CD14-positive monocyte (primary cell): ENCODE measurements at regions not wholly inside any gene's neighbourhood (a gene's known extent, or its start where the extent isn't known, plus 50 kb on each side); places are given as distances from the start of the nearest gene placed in this dataset.

ENCODE experiments used
- DNase-seq, 3 donors: peaks; one replicate each; pipeline ENCODE4 v3.0.0-alpha.2; 2011 to 2022
- H2AFZ ChIP-seq: 2 replicates; pipeline ENCODE4 v1.6.0; 2012; ENCODE audit warnings: mild to moderate bottlenecking, low read depth, low read length, inconsistent platforms; ENCODE audit not compliant: insufficient read depth, poor library complexity, severe bottlenecking
- H3K27ac ChIP-seq, 2 donors: 1 replicate in 1 of 2; 2 replicates in 1 of 2; pipeline ENCODE4 v1.5.1; 2012 to 2013; ENCODE audit warnings: low read length in 2 of 2, control low read depth in 1 of 2, inconsistent platforms in 1 of 2, low read depth in 1 of 2, mild to moderate bottlenecking in 1 of 2
- H3K27me3 ChIP-seq, 2 donors: one replicate each; pipeline versions ENCODE4 v1.6.0 to v1.6.1; 2011 to 2013; ENCODE audit warnings: low read length in 2 of 2; ENCODE audit not compliant: control insufficient read depth in 2 of 2, insufficient read depth in 2 of 2
- H3K36me3 ChIP-seq, 2 donors: replicated peaks in 1 of 2; 1 replicate in 1 of 2; 2 replicates in 1 of 2; pipeline versions ENCODE4 v1.5.1 to v1.6.1; 2012 to 2013; ENCODE audit warnings: low read length in 2 of 2, control low read depth in 1 of 2, inconsistent platforms in 1 of 2, mild to moderate bottlenecking in 1 of 2; ENCODE audit not compliant: insufficient read depth in 2 of 2, control insufficient read depth in 1 of 2
- H3K4me1 ChIP-seq, 2 donors: 1 replicate in 1 of 2; 2 replicates in 1 of 2; pipeline versions ENCODE4 v1.5.1 to v1.6.1; 2012 to 2013; ENCODE audit warnings: low read length in 2 of 2, control low read depth in 1 of 2, inconsistent platforms in 1 of 2, mild to moderate bottlenecking in 1 of 2, moderate library complexity in 1 of 2; ENCODE audit not compliant: insufficient read depth in 2 of 2, control insufficient read depth in 1 of 2
- H3K4me2 ChIP-seq: replicated peaks from 2 replicates; pipeline ENCODE3; 2012; ENCODE audit warnings: low read length, moderate library complexity, mild to moderate bottlenecking; ENCODE audit not compliant: poor library complexity, severe bottlenecking; ENCODE audit errors: extremely low read depth
- H3K4me3 ChIP-seq, 3 experiments: fragments of 200-600 bp in 1 of 3; sonication (generic) in 1 of 3; replicated peaks in 1 of 3; 1 replicate in 2 of 3; 2 replicates in 1 of 3; pipeline ENCODE4 v1.5.1; 2011 to 2013; ENCODE audit warnings: low read length in 3 of 3, mild to moderate bottlenecking in 3 of 3, control low read depth in 2 of 3, low read depth in 2 of 3, inconsistent platforms in 1 of 3, moderate library complexity in 1 of 3
- H3K79me2 ChIP-seq: 2 replicates; pipeline ENCODE4 v1.6.0; 2012; ENCODE audit warnings: mild to moderate bottlenecking, control low read depth, inconsistent platforms, low read length, moderate library complexity; ENCODE audit not compliant: insufficient read depth
- H3K9ac ChIP-seq: 2 replicates; pipeline ENCODE4 v1.6.0; 2017; ENCODE audit warnings: low read length, mild to moderate bottlenecking; ENCODE audit not compliant: insufficient read depth, poor library complexity, severe bottlenecking
- H3K9me3 ChIP-seq, 2 donors: replicated peaks in 1 of 2; 1 replicate in 1 of 2; 2 replicates in 1 of 2; pipeline versions ENCODE4 v1.5.1 to v1.6.1; 2012 to 2013; ENCODE audit warnings: low read length in 2 of 2, control low read depth in 1 of 2; ENCODE audit not compliant: control insufficient read depth in 1 of 2, insufficient read depth in 1 of 2
- H4K20me1 ChIP-seq: 2 replicates; pipeline ENCODE4 v1.6.0; 2012; ENCODE audit warnings: mild to moderate bottlenecking, low read length, control low read depth, moderate library complexity; ENCODE audit not compliant: insufficient read depth
- H3K27ac Mint-ChIP-seq, 7 donors: one replicate each; pipeline ENCODE4 v1.8.0; 2020; ENCODE audit warnings: mild to moderate bottlenecking in 7 of 7, mixed read lengths in 7 of 7, moderate library complexity in 6 of 7, inconsistent platforms in 2 of 7
- H3K27me3 Mint-ChIP-seq, 3 donors: one replicate each; pipeline ENCODE4 v1.8.0; 2021 to 2022; ENCODE audit warnings: low read depth in 3 of 3, mild to moderate bottlenecking in 3 of 3, mixed read lengths in 3 of 3, moderate library complexity in 3 of 3, inconsistent platforms in 1 of 3
- H3K36me3 Mint-ChIP-seq, 2 donors: one replicate each; pipeline ENCODE4 v1.8.0; 2020; ENCODE audit warnings: mixed read lengths in 2 of 2, inconsistent platforms in 1 of 2, mild to moderate bottlenecking in 1 of 2
- H3K4me1 Mint-ChIP-seq: one replicate; pipeline ENCODE4 v1.8.0; 2020; ENCODE audit warnings: mild to moderate bottlenecking, mixed read lengths
- H3K4me3 Mint-ChIP-seq, 2 donors: one replicate each; pipeline ENCODE4 v1.8.0; 2020; ENCODE audit warnings: mild to moderate bottlenecking in 2 of 2, mixed read lengths in 2 of 2, moderate library complexity in 1 of 2
- H3K9me3 Mint-ChIP-seq, 7 donors: one replicate each; pipeline ENCODE4 v1.8.0; 2020 to 2022; ENCODE audit warnings: mixed read lengths in 7 of 7, mild to moderate bottlenecking in 6 of 7, moderate library complexity in 6 of 7, inconsistent platforms in 2 of 7
- WGBS: methylation state at CpG from one replicate; pipeline ENCODE4 v1.1.5; 2013; ENCODE audit warnings: missing lambda C conversion rate; ENCODE audit not compliant: insufficient coverage; 5-methylcytosine and 5-hydroxymethylcytosine counted together
- intact Hi-C, 2 donors: fragments of 100-400 bp; cut with micrococcal nuclease; formaldehyde crosslinking; loops; one replicate each; pipeline versions ENCODE4 v1.15.0 to v1.15.1; 2023
- TF ChIP-seq, protein P1 (sequence below): fragments of 200-600 bp; IDR thresholded peaks from one replicate; pipeline ENCODE4 v1.8.0; 2022; ENCODE audit warnings: antibody characterized with exemption, mild to moderate bottlenecking

DNA sequence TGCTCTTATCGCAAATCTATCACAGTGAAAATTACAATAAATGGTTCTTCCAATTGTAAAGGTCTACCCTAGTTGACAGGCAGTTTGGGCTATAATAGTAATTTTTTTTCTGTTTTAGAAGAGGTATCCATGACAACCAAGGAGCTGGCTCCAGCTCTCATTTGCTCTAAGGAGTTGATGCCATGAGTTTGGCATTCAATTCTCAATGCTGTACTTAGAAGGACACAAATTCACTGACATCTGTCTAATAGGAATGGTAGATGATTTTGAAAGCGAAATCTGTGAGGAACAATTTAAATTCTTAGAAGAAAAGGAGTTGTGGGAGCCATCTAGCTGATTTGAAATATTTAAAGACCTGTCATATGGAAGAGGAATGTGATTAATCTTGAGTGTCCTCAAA is 203.6 kb upstream of the DAB2 start:
- Histone ChIP-seq H3K9me3 (no peaks in the 10 kb centered on the region), H4K20me1 (no peaks in the 10 kb centered on the region), H3K4me3 (no peak overlapping the region), H3K27ac (no peak overlapping the region), H3K27me3 (no peaks in the 10 kb centered on the region), H3K79me2 (no peaks in the 10 kb centered on the region), H2AFZ (no peak overlapping the region), H3K36me3 (no peaks in the 10 kb centered on the region), H3K4me1 (no peaks in the 10 kb centered on the region), H3K4me2 (no peak overlapping the region), H3K9ac (no peak overlapping the region)
- no peak overlapping the region for H3K4me3 Mint-ChIP-seq
- TF ChIP-seq, protein P1, sequence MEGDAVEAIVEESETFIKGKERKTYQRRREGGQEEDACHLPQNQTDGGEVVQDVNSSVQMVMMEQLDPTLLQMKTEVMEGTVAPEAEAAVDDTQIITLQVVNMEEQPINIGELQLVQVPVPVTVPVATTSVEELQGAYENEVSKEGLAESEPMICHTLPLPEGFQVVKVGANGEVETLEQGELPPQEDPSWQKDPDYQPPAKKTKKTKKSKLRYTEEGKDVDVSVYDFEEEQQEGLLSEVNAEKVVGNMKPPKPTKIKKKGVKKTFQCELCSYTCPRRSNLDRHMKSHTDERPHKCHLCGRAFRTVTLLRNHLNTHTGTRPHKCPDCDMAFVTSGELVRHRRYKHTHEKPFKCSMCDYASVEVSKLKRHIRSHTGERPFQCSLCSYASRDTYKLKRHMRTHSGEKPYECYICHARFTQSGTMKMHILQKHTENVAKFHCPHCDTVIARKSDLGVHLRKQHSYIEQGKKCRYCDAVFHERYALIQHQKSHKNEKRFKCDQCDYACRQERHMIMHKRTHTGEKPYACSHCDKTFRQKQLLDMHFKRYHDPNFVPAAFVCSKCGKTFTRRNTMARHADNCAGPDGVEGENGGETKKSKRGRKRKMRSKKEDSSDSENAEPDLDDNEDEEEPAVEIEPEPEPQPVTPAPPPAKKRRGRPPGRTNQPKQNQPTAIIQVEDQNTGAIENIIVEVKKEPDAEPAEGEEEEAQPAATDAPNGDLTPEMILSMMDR = no peak
- H3K9me3 Mint-ChIP-seq = peaks cover 0 to 5% (median 2%) of the 10 kb centered on the region in 7 donors
- H3K36me3 Mint-ChIP-seq = no peaks in the 10 kb centered on the region
- no peak for DNase-seq
- 100% methylated on average over 1 of the region's 2 CpGs for WGBS
- no peak overlapping the region for H3K27ac Mint-ChIP-seq
- intact Hi-C loops = no loop called here
- H3K4me1 Mint-ChIP-seq = no peaks in the 10 kb centered on the region
- H3K27me3 Mint-ChIP-seq = peaks cover 0 to 4% (median 0%) of the 10 kb centered on the region in 3 donors

DNA sequence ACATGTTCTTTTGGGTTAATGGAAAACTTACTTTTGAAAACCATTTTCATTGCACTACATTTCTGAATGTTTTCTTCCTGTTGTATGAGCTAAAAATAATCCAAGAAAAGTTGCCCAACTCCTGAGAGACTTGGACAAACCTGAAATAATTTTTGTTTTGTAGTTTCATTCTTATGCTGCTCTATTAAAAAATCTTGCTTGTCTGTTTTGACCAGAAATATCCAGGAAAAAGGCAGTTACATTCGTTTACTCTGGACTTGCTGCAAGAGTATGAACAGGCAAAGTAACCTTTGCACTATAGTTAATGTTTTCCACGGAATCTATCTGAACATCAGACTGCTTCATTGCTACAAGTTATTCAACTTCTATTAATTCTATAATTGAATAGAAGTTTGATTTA is 200.1 kb upstream of the DAB2 start:
- intact Hi-C loops = no loop called here

More for the DNA sequence above, 200.1 kb upstream of the DAB2 start:
- no peaks in the 10 kb centered on the region for H3K79me2 ChIP-seq
- Mint-ChIP-seq H3K36me3 (no peaks in the 10 kb centered on the region), H3K4me3 (no peak overlapping the region), H3K27ac (no peak overlapping the region), H3K9me3 (peaks cover 0 to 5% (median 3%) of the 10 kb centered on the region in 7 donors), H3K27me3 (peaks cover 0 to 4% (median 2%) of the 10 kb centered on the region in 3 donors), H3K4me1 (no peaks in the 10 kb centered on the region)
- no peak for DNase-seq
- no peaks in the 10 kb centered on the region for H3K4me1 ChIP-seq
- no peak overlapping the region for H3K9ac ChIP-seq
- no peak overlapping the region for H3K27ac ChIP-seq
- no peaks in the 10 kb centered on the region for H3K36me3 ChIP-seq
- H2AFZ ChIP-seq = no peak overlapping the region
- no peaks in the 10 kb centered on the region for H4K20me1 ChIP-seq
- no peak overlapping the region for H3K4me3 ChIP-seq
- no CpG with 5 or more reads among the region's 2 CpGs for WGBS
- H3K9me3 ChIP-seq = peaks cover 0 to 4% of the 10 kb centered on the region in 2 donors
- H3K4me2 ChIP-seq = no peak overlapping the region
- TF ChIP-seq, protein P1 = no peak
- no peaks in the 10 kb centered on the region for H3K27me3 ChIP-seq
